ENCODE measurements at regions not wholly inside any gene's neighbourhood (a gene's known extent, or its start where the extent isn't known, plus 50 kb on each side); places are given as distances from the start of the nearest gene placed in this dataset.

GRCh38 chr6:71490876-71491275, 202.3 kb downstream of the OGFRL1 start:
- TF ChIP-seq NFIC (IDR thresholded peaks at IDR 0.05) = no peak
- TF ChIP-seq FOXM1 (IDR thresholded peaks at IDR 0.05; ENCODE audit: borderline replicate concordance, low read depth) = no peak
- TF ChIP-seq YY1 (IDR thresholded peaks at IDR 0.05; ENCODE audit: low read depth) = no peak
- no peak for TF ChIP-seq RAD21 (IDR thresholded peaks at IDR 0.05; ENCODE audit: low read depth)
- no peak for TF ChIP-seq REST (IDR thresholded peaks at IDR 0.05; ENCODE audit: low read depth)
- TF ChIP-seq EGR1 (IDR thresholded peaks at IDR 0.05) = no peak
- no peak for TF ChIP-seq TAF1 (IDR thresholded peaks at IDR 0.05; ENCODE audit: low read depth)
- no peak for TF ChIP-seq EP300 (IDR thresholded peaks at IDR 0.05; ENCODE audit: borderline replicate concordance)
- TF ChIP-seq CEBPB (IDR thresholded peaks at IDR 0.05) = no peak
- no peak for TF ChIP-seq ZBTB7A (IDR thresholded peaks at IDR 0.05; ENCODE audit: low read depth)
- no peak for TF ChIP-seq CREB1 (IDR thresholded peaks at IDR 0.05; ENCODE audit: low read depth)
- no peak for TF ChIP-seq USF1 (IDR thresholded peaks at IDR 0.05)

Data from Ishikawa (cell line).